ENCODE measurements at regions not wholly inside any gene's neighbourhood (a gene's known extent, or its start where the extent isn't known, plus 50 kb on each side); places are given as distances from the start of the nearest gene placed in this dataset.

GRCh38 chr2:239878686-239879085 lies 146.5 kb downstream of the NDUFA10 start:
- TF ChIP-seq CTCF (conservative IDR thresholded peaks at IDR 0.05 in 1 of 2, IDR thresholded peaks at IDR 0.05 in 1 of 2; ENCODE audit: low read depth in 1 of 2, low read length in 2 of 2) (no peak), EZH2 (IDR thresholded peaks at IDR 0.05; ENCODE audit: low read length, missing control alignments) (no peak)
